MG63 (cell line): ENCODE measurements at regions not wholly inside any gene's neighbourhood (a gene's known extent, or its start where the extent isn't known, plus 50 kb on each side); places are given as distances from the start of the nearest gene placed in this dataset.

ENCODE experiments used
- DNase-seq: peaks from one replicate; pipeline ENCODE4 v3.0.0-alpha.2; 2020
- H3K27me3 ChIP-seq: fragments of 250-450 bp; sonication (Bioruptor Pico); 2 replicates; pipeline ENCODE4 v1.5.1; 2020; ENCODE audit warnings: mild to moderate bottlenecking, moderate library complexity
- H3K36me3 ChIP-seq: fragments of 250-450 bp; sonication (Bioruptor Pico); 2 replicates; pipeline ENCODE4 v1.5.1; 2020; ENCODE audit warnings: mild to moderate bottlenecking, moderate library complexity
- H3K4me3 ChIP-seq: fragments of 250-450 bp; sonication (Bioruptor Pico); 2 replicates; pipeline ENCODE4 v1.5.1; 2020; ENCODE audit warnings: mild to moderate bottlenecking, moderate library complexity
- H3K9me3 ChIP-seq: fragments of 250-450 bp; sonication (Bioruptor Pico); 2 replicates; pipeline ENCODE4 v1.5.1; 2020; ENCODE audit warnings: mild to moderate bottlenecking, moderate library complexity

DNA sequence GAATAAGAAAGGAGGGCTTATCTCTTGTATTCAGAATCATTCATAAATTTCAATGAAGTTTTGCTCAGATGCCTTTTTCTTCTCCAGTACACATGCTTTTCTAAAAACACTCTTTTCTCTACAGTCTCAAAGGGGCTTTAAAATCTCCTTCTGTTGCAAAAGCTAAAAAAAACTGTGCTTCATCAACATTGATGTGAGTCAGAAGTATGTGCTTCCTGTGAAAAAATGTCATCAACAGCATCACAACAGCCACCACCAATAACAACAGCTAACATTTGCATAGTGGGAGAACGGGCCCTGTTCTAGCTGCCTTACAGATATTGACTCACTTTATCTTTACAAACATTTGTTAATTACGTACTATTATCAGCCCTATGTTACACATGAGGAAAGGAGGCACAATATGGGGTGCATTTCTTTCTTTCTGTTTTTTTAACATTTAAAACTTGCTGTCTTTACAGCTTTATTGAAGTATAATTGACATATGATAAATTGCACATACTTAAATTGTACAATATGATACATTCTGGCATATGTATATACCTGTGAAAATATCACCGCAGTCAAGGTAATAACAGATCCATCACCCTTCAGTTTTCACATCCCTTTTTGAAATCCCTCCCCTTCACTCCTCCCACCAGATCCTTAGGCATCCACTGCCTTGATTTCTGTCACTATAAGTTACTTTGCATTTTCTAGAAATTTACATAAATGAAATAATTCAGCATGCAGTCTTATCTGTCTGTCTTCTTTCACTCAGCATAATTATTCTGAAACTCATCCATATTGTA lies 1605.4 kb upstream of the LRRTM3 start:
- no peaks in the 10 kb centered on the region for H3K9me3 ChIP-seq
- H3K36me3 ChIP-seq: no peaks in the 10 kb centered on the region
- DNase-seq: no peak
- H3K4me3 ChIP-seq: no peak overlapping the region
- no peaks in the 10 kb centered on the region for H3K27me3 ChIP-seq

- no peaks in the 10 kb centered on the region for H3K27me3 ChIP-seq
These were observed 1602.0 kb upstream of the LRRTM3 start for GRCh38 chr10:65323802-65324201.

GRCh38 chr10:65325913-65326312 lies 1599.9 kb upstream of the LRRTM3 start:
- DNase-seq: no peak
- H3K27me3 ChIP-seq: no peaks in the 10 kb centered on the region
- no peaks in the 10 kb centered on the region for H3K9me3 ChIP-seq
- H3K4me3 ChIP-seq: no peak overlapping the region
- no peaks in the 10 kb centered on the region for H3K36me3 ChIP-seq

More at GRCh38 chr10:65323802-65324201, 1602.0 kb upstream of the LRRTM3 start:
- no peaks in the 10 kb centered on the region for H3K36me3 ChIP-seq
- no peaks in the 10 kb centered on the region for H3K9me3 ChIP-seq
- DNase-seq: no peak
- no peak overlapping the region for H3K4me3 ChIP-seq

DNA sequence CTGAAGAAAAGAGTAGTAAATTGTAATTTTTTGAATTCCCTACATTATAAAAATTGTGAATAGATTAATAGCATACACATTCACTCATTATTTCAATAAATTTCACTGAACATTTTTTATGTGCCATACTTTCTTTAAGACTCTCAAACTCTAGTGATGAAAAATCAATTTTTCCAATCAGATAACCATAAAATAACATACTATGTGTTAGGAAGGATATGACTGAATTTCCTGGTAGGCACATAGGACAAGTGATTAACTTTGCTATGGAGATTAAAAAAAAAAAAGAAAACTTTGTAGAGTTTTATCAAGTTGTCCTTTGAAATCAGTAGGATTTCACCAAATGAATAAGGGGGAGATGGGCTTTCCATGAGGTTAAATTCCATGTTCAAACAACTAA lies 1597.3 kb upstream of the LRRTM3 start:
- Histone ChIP-seq H3K4me3 (no peak overlapping the region), H3K36me3 (no peaks in the 10 kb centered on the region), H3K9me3 (no peaks in the 10 kb centered on the region), H3K27me3 (no peaks in the 10 kb centered on the region)
- no peak for DNase-seq

DNA sequence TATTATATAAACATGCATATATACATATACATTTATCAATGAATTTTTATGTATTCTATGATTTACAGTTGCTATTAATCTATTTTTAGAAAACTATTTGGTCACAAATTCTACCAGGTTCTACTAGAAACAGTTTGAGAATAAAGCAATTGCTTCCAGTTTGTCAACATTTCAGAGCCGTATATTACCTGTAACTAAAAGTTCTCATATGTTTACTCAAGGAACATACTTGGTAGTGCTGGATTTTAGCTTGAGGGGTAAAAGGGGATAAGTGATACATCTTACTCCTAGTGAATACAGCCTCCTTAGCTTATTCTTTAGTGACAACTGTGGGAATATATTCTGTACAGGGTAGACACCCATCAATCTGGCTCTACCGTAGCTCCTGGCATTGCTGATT lies 1590.5 kb upstream of the LRRTM3 start:
- H3K36me3 ChIP-seq: no peaks in the 10 kb centered on the region
- DNase-seq: no peak
- H3K4me3 ChIP-seq: no peak overlapping the region
- H3K27me3 ChIP-seq: no peaks in the 10 kb centered on the region
- H3K9me3 ChIP-seq: no peaks in the 10 kb centered on the region

DNA sequence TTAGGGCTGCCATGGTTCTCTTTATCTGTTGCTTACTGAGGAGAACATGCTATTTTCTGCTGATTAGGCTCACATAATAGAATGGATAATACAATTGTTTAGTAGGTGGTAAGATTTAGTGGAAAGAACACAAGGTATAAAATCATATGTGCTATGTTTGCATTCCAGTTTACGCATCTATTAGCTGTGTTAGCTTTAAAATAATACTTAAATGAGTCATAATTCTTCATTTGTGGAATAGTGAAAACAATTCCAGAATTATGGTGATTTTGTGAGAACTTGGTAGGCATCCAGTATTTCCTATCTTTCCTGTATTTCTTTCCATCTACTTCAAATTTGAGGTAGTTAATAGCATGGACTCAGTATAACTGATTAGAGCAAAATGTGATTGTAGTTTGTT lies 1585.5 kb upstream of the LRRTM3 start:
- no peaks in the 10 kb centered on the region for H3K36me3 ChIP-seq
- no peaks in the 10 kb centered on the region for H3K27me3 ChIP-seq
- DNase-seq: no peak
- no peak overlapping the region for H3K4me3 ChIP-seq
- no peaks in the 10 kb centered on the region for H3K9me3 ChIP-seq

- no peak overlapping the region for H3K4me3 ChIP-seq
- no peaks in the 10 kb centered on the region for H3K36me3 ChIP-seq
These were observed 1584.4 kb upstream of the LRRTM3 start for GRCh38 chr10:65341323-65341925.

GRCh38 chr10:65342245-65342644 lies 1583.6 kb upstream of the LRRTM3 start:
- Histone ChIP-seq H3K36me3 (no peaks in the 10 kb centered on the region), H3K4me3 (no peak overlapping the region)

More at GRCh38 chr10:65341323-65341925, 1584.4 kb upstream of the LRRTM3 start:
- H3K27me3 ChIP-seq: no peaks in the 10 kb centered on the region
- no peak for DNase-seq
- H3K9me3 ChIP-seq: no peaks in the 10 kb centered on the region

DNA sequence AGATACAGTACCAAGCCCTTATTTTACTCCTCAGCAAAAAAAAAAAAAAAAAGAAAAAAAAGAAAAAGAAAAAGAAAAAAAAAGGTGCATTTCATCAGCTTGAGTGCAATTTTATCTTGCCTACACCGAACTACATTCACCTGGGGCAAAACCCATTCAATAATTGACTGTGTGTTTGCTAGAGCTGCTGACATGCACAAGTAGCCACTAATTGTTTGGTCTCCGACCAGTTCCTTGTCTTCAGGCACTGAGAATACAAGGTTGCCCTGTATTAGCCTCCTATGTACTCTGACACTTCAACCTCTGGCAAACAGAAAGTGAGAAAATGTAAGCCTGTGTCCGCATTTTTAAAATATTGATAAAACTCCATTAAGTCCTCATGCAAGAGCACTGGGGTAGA lies 1579.4 kb upstream of the LRRTM3 start:
- H3K36me3 ChIP-seq: no peaks in the 10 kb centered on the region
- no peaks in the 10 kb centered on the region for H3K9me3 ChIP-seq
- H3K27me3 ChIP-seq: no peaks in the 10 kb centered on the region
- DNase-seq: no peak
- H3K4me3 ChIP-seq: no peak overlapping the region

More at GRCh38 chr10:65342245-65342644, 1583.6 kb upstream of the LRRTM3 start:
- DNase-seq: no peak
- Histone ChIP-seq H3K9me3 (no peaks in the 10 kb centered on the region), H3K27me3 (no peaks in the 10 kb centered on the region)

GRCh38 chr10:65348637-65349036 lies 1577.2 kb upstream of the LRRTM3 start:
- Histone ChIP-seq H3K9me3 (no peaks in the 10 kb centered on the region), H3K36me3 (no peaks in the 10 kb centered on the region), H3K27me3 (no peaks in the 10 kb centered on the region), H3K4me3 (no peak overlapping the region)
- no peak for DNase-seq

DNA sequence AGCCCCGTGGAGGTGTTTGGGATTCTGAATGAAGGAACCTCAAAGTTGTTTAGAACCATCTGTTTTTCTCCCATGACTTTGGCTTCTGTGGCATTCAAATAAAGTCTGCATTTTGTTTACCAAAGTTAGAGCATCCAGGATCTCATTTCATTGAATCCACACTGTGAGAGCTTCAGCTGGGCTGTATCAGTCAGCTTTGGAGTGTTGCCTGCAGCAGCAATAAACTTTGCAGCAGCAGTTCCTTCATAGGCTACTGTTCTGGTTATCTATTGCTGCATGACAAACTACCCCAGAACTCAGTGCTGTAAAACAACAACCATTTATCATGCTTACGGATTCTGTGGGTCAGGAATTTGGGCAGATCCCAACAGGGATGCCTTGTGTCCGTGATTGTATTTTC lies 1575.2 kb upstream of the LRRTM3 start:
- Histone ChIP-seq H3K36me3 (no peaks in the 10 kb centered on the region), H3K9me3 (no peaks in the 10 kb centered on the region), H3K27me3 (no peaks in the 10 kb centered on the region), H3K4me3 (no peak overlapping the region)
- no peak for DNase-seq

- DNase-seq: no peak
- Histone ChIP-seq H3K36me3 (no peaks in the 10 kb centered on the region), H3K27me3 (no peaks in the 10 kb centered on the region), H3K9me3 (no peaks in the 10 kb centered on the region), H3K4me3 (no peak overlapping the region)
These were observed 1570.6 kb upstream of the LRRTM3 start for GRCh38 chr10:65355141-65355680.

DNA sequence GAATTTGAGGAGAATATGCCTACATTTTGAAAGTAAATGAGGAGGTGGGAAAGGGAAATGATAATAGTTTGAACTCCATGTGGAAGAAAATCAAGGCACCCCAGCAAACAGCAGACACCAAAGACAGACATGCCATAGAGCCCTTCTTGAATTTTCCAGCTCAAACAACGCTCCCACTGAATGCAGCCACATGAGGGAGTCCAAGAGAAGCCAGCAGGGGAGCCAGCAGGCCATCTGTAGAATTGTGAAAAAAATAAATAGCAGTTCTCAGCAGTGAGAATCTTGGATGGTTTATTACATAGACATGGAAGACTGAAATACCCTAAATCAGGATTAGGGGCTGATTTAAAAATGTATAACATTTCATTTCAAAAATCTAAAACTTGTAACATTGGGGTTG lies 1567.3 kb upstream of the LRRTM3 start:
- no peak overlapping the region for H3K4me3 ChIP-seq
- no peaks in the 10 kb centered on the region for H3K36me3 ChIP-seq
- no peaks in the 10 kb centered on the region for H3K9me3 ChIP-seq
- H3K27me3 ChIP-seq: no peaks in the 10 kb centered on the region
- no peak for DNase-seq

DNA sequence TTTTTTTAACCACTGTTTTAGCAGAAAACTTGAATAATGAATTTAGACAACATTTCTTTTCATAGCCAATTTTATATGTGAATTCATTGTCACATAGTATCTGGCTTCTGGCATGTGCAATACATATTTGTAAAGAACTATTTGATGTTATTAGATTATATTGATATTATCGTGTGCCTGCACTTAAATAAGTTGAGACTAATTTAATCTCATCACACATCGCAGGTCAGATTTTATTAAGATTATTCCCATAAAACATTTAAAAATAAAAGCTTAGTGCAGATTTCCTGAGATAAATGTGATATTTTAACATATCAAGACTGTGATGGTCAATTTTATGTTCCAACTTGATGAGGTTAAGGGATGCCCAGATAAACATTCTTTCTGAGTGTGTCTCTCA lies 1565.3 kb upstream of the LRRTM3 start:
- H3K4me3 ChIP-seq: no peak overlapping the region
- H3K9me3 ChIP-seq: no peaks in the 10 kb centered on the region
- DNase-seq: no peak
- no peaks in the 10 kb centered on the region for H3K36me3 ChIP-seq
- H3K27me3 ChIP-seq: no peaks in the 10 kb centered on the region

GRCh38 chr10:65365878-65366277 lies 1560.0 kb upstream of the LRRTM3 start:
- H3K36me3 ChIP-seq: no peaks in the 10 kb centered on the region
- no peak overlapping the region for H3K4me3 ChIP-seq
- H3K27me3 ChIP-seq: no peaks in the 10 kb centered on the region
- no peak for DNase-seq
- H3K9me3 ChIP-seq: no peaks in the 10 kb centered on the region

DNA sequence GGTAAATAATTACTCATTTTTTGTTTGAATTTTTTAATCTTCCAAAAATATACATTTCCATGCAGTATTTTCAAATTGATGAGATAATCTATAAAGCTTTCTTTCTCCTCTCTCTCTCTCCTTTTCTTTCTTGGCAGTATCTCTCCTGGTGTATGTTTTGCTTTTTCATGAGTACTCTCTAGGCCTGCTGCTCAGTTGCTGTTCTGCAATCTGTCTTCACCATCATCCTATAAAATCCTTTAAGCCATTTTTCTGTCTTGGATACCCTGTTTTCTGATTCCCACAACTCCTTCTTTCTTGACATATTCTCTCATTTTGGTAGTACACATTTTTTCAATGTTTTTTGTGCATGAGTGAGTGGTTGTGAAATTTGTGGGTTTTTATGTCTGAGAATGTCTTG lies 1558.1 kb upstream of the LRRTM3 start:
- H3K27me3 ChIP-seq: no peaks in the 10 kb centered on the region
- no peak overlapping the region for H3K4me3 ChIP-seq
- H3K36me3 ChIP-seq: no peaks in the 10 kb centered on the region
- no peak for DNase-seq
- no peaks in the 10 kb centered on the region for H3K9me3 ChIP-seq

DNA sequence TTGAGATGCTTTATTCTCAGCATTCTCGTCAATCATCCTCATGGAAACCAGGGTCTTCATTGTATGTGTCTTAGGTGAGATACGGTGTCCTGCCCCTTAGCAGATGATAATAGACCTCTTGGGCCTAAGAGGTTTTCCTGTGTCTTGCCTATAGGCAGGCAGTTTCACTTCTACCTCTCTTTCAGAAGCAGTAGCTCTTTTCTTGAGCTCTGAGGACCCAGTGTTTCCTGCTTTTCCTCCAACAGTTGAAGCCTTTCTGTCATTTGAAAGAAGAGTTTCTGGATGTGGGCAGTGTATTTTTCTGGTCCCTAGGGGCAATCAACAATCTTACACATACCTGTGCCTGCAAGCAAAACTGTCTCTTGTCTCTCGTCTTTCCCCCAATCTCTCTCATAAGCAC lies 1550.3 kb upstream of the LRRTM3 start:
- Histone ChIP-seq H3K36me3 (no peaks in the 10 kb centered on the region), H3K4me3 (no peak overlapping the region), H3K9me3 (no peaks in the 10 kb centered on the region), H3K27me3 (no peaks in the 10 kb centered on the region)
- no peak for DNase-seq

- H3K9me3 ChIP-seq: no peaks in the 10 kb centered on the region
- no peaks in the 10 kb centered on the region for H3K36me3 ChIP-seq
- no peaks in the 10 kb centered on the region for H3K27me3 ChIP-seq
- DNase-seq: no peak
- H3K4me3 ChIP-seq: no peak overlapping the region
These were observed 1548.1 kb upstream of the LRRTM3 start for GRCh38 chr10:65377687-65378086.
